Breast epithelium (tissue), 4 donors: ENCODE measurements at regions not wholly inside any gene's neighbourhood (a gene's known extent, or its start where the extent isn't known, plus 50 kb on each side); places are given as distances from the start of the nearest gene placed in this dataset.

Experiments
- DNase-seq, 2 donors: peaks; one replicate each; pipeline ENCODE4 v3.0.0-alpha.2; 2019; ENCODE audit warnings: low spot score in 2 of 2
- H3K27ac ChIP-seq, 2 donors: fragments of 200-600 bp; sonication (generic) in 1 of 2; one replicate each; pipeline ENCODE4 v1.5.1; 2016 to 2019; ENCODE audit warnings: mild to moderate bottlenecking in 1 of 2
- H3K27me3 ChIP-seq, 2 donors: fragments of 200-600 bp; sonication (generic) in 1 of 2; one replicate each; pipeline versions ENCODE4 v1.5.1 to v1.6.0; 2017 to 2019; ENCODE audit warnings: control low read depth in 1 of 2, mild to moderate bottlenecking in 1 of 2
- H3K36me3 ChIP-seq: fragments of 200-600 bp; one replicate; pipeline ENCODE4 v1.5.1; 2019
- H3K4me1 ChIP-seq, 2 donors: fragments of 200-600 bp; sonication (generic); one replicate each; pipeline ENCODE4 v1.5.1; 2016 to 2019; ENCODE audit warnings: control low read depth in 1 of 2
- H3K4me3 ChIP-seq, 3 donors: fragments of 200-600 bp; sonication (generic); 1 replicate in 2 of 3; 2 replicates in 1 of 3; pipeline ENCODE4 v1.5.1; 2016 to 2019; ENCODE audit warnings: mild to moderate bottlenecking in 3 of 3, moderate library complexity in 2 of 3
- H3K9me3 ChIP-seq, 2 donors: fragments of 200-600 bp; sonication (generic) in 1 of 2; one replicate each; pipeline ENCODE4 v1.5.1; 2016 to 2019; ENCODE audit warnings: control low read depth in 1 of 2
- POLR2A ChIP-seq: fragments of 450-650 bp; IDR thresholded peaks from one replicate; pipeline ENCODE4 v1.6.1; 2016; ENCODE audit warnings: antibody characterized with exemption, mild to moderate bottlenecking, moderate library complexity
- POLR2AphosphoS5 ChIP-seq, 3 donors: sonication (generic); formaldehyde crosslinking; IDR thresholded peaks; one replicate each; pipeline ENCODE4 v1.6.1; 2017; ENCODE audit warnings: antibody characterized with exemption in 3 of 3
- intact Hi-C: fragments of 100-400 bp; cut with DNase I; formaldehyde crosslinking; loops from one replicate; pipeline ENCODE4 v1.15.1; 2023; ENCODE audit warnings: low total_unique reads
- TF ChIP-seq, protein P1 (sequence below), 3 donors: fragments of 450-650 bp; IDR thresholded peaks; one replicate each; pipeline ENCODE4 v1.5.1; 2016 to 2017; ENCODE audit warnings: antibody characterized with exemption in 3 of 3, mild to moderate bottlenecking in 3 of 3, moderate library complexity in 3 of 3

DNA sequence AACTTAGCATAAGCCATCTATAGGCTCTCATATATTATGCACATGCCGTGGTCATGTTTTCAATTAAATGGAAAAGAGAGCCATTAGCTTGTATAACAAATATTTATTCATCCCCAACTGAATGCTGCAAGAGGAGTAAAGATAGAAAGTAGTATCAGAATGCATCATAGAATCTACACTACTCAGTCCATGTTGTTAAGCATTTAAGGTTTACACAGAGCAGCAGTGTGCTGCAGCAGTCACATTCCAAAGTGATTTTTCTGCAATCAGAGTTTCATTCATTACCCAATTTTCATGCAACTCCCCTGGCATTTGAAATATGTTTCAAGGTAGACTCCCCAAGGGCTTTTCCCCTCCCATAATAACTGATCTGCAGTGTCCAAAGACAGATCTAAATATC is 82.2 kb upstream of the LMO3 start:
- Histone ChIP-seq H3K36me3 (no peaks in the 10 kb centered on the region), H3K4me1 (no peaks in the 10 kb centered on the region), H3K27me3 (no peaks in the 10 kb centered on the region), H3K4me3 (no peak overlapping the region), H3K9me3 (no peaks in the 10 kb centered on the region), H3K27ac (no peak overlapping the region)
- no peak for DNase-seq
- intact Hi-C loops: no loop called here
- TF ChIP-seq, protein P1, sequence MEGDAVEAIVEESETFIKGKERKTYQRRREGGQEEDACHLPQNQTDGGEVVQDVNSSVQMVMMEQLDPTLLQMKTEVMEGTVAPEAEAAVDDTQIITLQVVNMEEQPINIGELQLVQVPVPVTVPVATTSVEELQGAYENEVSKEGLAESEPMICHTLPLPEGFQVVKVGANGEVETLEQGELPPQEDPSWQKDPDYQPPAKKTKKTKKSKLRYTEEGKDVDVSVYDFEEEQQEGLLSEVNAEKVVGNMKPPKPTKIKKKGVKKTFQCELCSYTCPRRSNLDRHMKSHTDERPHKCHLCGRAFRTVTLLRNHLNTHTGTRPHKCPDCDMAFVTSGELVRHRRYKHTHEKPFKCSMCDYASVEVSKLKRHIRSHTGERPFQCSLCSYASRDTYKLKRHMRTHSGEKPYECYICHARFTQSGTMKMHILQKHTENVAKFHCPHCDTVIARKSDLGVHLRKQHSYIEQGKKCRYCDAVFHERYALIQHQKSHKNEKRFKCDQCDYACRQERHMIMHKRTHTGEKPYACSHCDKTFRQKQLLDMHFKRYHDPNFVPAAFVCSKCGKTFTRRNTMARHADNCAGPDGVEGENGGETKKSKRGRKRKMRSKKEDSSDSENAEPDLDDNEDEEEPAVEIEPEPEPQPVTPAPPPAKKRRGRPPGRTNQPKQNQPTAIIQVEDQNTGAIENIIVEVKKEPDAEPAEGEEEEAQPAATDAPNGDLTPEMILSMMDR (IDR thresholded peaks at IDR 0.05): no peak
- TF ChIP-seq POLR2A: no peak
- no peak for TF ChIP-seq POLR2AphosphoS5 (IDR thresholded peaks at IDR 0.05)

- DNase-seq: no peak
- intact Hi-C loops: no loop called here
- TF ChIP-seq, protein P1 (IDR thresholded peaks at IDR 0.05): no peak
- TF ChIP-seq POLR2AphosphoS5 (IDR thresholded peaks at IDR 0.05) (no peak), POLR2A (no peak)
Measured at GRCh38 chr12:16685107-16685506, 79.1 kb upstream of the LMO3 start.

DNA sequence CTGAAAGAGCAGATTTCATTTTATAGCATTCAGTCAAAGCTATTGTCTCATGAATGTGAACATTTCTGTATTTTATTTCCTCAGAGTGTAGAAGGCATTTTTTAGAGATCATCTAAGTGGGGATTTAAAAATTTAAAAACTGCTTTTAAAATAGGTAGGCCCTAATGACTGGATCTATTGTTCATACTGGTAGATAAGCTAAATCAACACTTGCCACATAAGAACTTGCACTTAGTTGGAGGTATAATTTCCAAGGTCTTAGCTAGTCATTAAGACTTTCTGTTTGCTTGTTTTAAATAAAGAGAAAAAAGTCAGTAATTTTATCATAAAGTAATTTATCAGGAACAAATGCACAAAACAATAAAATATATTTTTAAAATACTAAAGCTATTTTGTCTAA is 75.2 kb upstream of the LMO3 start:
- Histone ChIP-seq H3K27me3 (no peaks in the 10 kb centered on the region), H3K36me3 (no peaks in the 10 kb centered on the region), H3K27ac (no peak overlapping the region), H3K4me1 (no peaks in the 10 kb centered on the region), H3K9me3 (no peaks in the 10 kb centered on the region), H3K4me3 (no peak overlapping the region)
- DNase-seq: no peak
- intact Hi-C loops: no loop called here
- TF ChIP-seq, protein P1 (IDR thresholded peaks at IDR 0.05): no peak
- TF ChIP-seq POLR2AphosphoS5 (IDR thresholded peaks at IDR 0.05) (no peak), POLR2A (no peak)

More at GRCh38 chr12:16685107-16685506, 79.1 kb upstream of the LMO3 start:
- Histone ChIP-seq H3K4me3 (no peak overlapping the region), H3K4me1 (no peaks in the 10 kb centered on the region), H3K27ac (no peak overlapping the region), H3K27me3 (no peaks in the 10 kb centered on the region), H3K9me3 (no peaks in the 10 kb centered on the region), H3K36me3 (no peaks in the 10 kb centered on the region)

DNA sequence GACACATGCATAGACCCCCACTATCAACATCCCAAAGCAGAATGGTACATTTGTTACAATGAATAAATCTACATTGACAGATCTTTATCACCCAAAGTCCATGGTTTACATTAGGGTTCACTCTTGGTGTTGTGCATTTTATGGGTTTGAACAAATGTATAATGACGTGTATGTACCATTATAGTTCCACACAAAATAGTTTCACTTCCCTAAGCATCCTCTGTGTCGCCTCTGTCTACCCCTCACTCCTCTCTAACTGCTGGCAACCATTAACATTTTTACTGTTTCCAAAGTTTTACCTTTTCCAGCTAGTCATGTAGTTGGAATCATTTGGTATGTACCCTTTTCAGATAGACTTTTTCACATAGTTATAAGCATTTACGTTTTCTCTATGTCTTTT is 69.5 kb upstream of the LMO3 start:
- Histone ChIP-seq H3K36me3 (no peaks in the 10 kb centered on the region), H3K9me3 (no peaks in the 10 kb centered on the region), H3K27ac (no peak overlapping the region), H3K27me3 (no peaks in the 10 kb centered on the region), H3K4me3 (no peak overlapping the region), H3K4me1 (no peaks in the 10 kb centered on the region)
- TF ChIP-seq POLR2A (no peak), POLR2AphosphoS5 (IDR thresholded peaks at IDR 0.05) (no peak)
- TF ChIP-seq, protein P1 (IDR thresholded peaks at IDR 0.05): no peak
- DNase-seq: no peak
- intact Hi-C loops: loop anchor here (5.0 kb wide), 1 partner anchor 283 kb away; no protein-coding TSS in a partner anchor

DNA sequence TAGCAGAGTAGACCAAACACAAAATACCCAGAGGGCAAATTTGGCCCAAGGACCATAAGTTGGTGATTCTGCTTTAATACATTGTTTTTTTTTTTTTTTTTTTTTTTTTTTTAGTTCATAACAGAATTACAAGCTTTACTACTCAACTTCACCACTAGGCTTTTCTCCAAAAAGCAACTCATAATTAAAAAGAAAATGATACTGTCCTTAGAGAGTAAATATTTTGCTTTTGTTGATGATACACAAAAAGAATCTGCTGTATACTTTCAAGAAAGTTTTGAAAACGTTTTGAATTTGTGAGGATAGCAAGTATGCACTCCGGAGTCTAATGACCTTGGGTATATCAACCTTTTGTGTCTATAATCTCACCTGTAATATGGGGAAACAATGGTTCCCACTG is 68.9 kb upstream of the LMO3 start:
- no peak overlapping the region for H3K27ac ChIP-seq
- no peaks in the 10 kb centered on the region for H3K27me3 ChIP-seq
- no peaks in the 10 kb centered on the region for H3K4me1 ChIP-seq
- TF ChIP-seq POLR2AphosphoS5 (IDR thresholded peaks at IDR 0.05) (no peak), POLR2A (no peak)
- H3K4me3 ChIP-seq: no peak overlapping the region
- no peak for DNase-seq
- no peaks in the 10 kb centered on the region for H3K36me3 ChIP-seq
- no peaks in the 10 kb centered on the region for H3K9me3 ChIP-seq
- intact Hi-C loops: loop anchor here (5.0 kb wide), 1 partner anchor 283 kb away; no protein-coding TSS in a partner anchor
